H9 (cell line): ENCODE measurements at regions not wholly inside any gene's neighbourhood (a gene's known extent, or its start where the extent isn't known, plus 50 kb on each side); places are given as distances from the start of the nearest gene placed in this dataset.

Experiments used
- DNase-seq: peaks from one replicate; pipeline ENCODE4 v3.0.0-alpha.2; 2017
- H2AFZ ChIP-seq: one replicate; pipeline ENCODE4 v1.6.1; 2013; ENCODE audit warnings: mild to moderate bottlenecking, low read length, control low read depth, moderate library complexity
- H2AK5ac ChIP-seq: 2 replicates; pipeline ENCODE4 v1.6.1; 2013; ENCODE audit warnings: low read length, control low read depth, mixed read lengths; ENCODE audit not compliant: insufficient read length
- H2BK120ac ChIP-seq: one replicate; pipeline ENCODE4 v1.6.1; 2013; ENCODE audit warnings: low read depth, mild to moderate bottlenecking, low read length, control low read depth, inconsistent platforms; ENCODE audit not compliant: poor library complexity, severe bottlenecking
- H2BK12ac ChIP-seq: 2 replicates; pipeline ENCODE4 v1.6.1; 2013; ENCODE audit warnings: low read length, control low read depth, mixed read lengths, low read depth; ENCODE audit not compliant: insufficient read length
- H2BK15ac ChIP-seq: 2 replicates; pipeline ENCODE4 v1.6.1; 2013; ENCODE audit warnings: low read depth, low read length, control low read depth
- H2BK20ac ChIP-seq: one replicate; pipeline ENCODE4 v1.6.1; 2013; ENCODE audit warnings: low read depth, mild to moderate bottlenecking, low read length, control low read depth, inconsistent platforms; ENCODE audit not compliant: poor library complexity, severe bottlenecking
- H2BK5ac ChIP-seq: 2 replicates; pipeline ENCODE4 v1.6.1; 2013; ENCODE audit warnings: low read length, control low read depth, mixed read lengths; ENCODE audit not compliant: insufficient read length
- H3K14ac ChIP-seq: 2 replicates; pipeline ENCODE4 v1.6.1; 2013; ENCODE audit warnings: low read length, control low read depth; ENCODE audit not compliant: insufficient read depth
- H3K18ac ChIP-seq: 2 replicates; pipeline ENCODE4 v1.6.1; 2013; ENCODE audit warnings: low read depth, mild to moderate bottlenecking, mixed read lengths, low read length, control low read depth; ENCODE audit not compliant: insufficient read length
- H3K23ac ChIP-seq: 2 replicates; pipeline ENCODE4 v1.6.1; 2013; ENCODE audit warnings: low read length, control low read depth, mixed read lengths, low read depth; ENCODE audit not compliant: insufficient read length
- H3K23me2 ChIP-seq: 2 replicates; pipeline ENCODE4 v1.6.1; 2013; ENCODE audit warnings: low read depth, mild to moderate bottlenecking, mixed read lengths, low read length, control low read depth; ENCODE audit not compliant: insufficient read length, poor library complexity, severe bottlenecking
- H3K27ac ChIP-seq: 2 replicates; pipeline ENCODE4 v1.5.1; 2013; ENCODE audit warnings: low read length, control low read depth, mixed read lengths, low read depth; ENCODE audit not compliant: insufficient read length
- H3K27me3 ChIP-seq: 2 replicates; pipeline ENCODE4 v1.6.1; 2013; ENCODE audit warnings: low read length, control low read depth, inconsistent platforms; ENCODE audit not compliant: insufficient read depth
- H3K4ac ChIP-seq: 2 replicates; pipeline ENCODE4 v1.6.1; 2013; ENCODE audit warnings: low read depth, mild to moderate bottlenecking, control low read depth, inconsistent platforms, low read length, moderate library complexity
- H3K4me1 ChIP-seq: 2 replicates; pipeline ENCODE4 v1.6.1; 2013; ENCODE audit warnings: low read length, control low read depth, inconsistent platforms; ENCODE audit not compliant: insufficient read depth
- H3K4me2 ChIP-seq: 2 replicates; pipeline ENCODE4 v1.6.1; 2013; ENCODE audit warnings: low read length, control low read depth, mixed read lengths; ENCODE audit not compliant: insufficient read length, insufficient read depth
- H3K56ac ChIP-seq: 2 replicates; pipeline ENCODE4 v1.6.1; 2013; ENCODE audit warnings: low read depth, mild to moderate bottlenecking, mixed read lengths, low read length, control low read depth; ENCODE audit not compliant: insufficient read length
- H3K79me1 ChIP-seq: 2 replicates; pipeline ENCODE4 v1.6.1; 2013; ENCODE audit warnings: low read depth, mild to moderate bottlenecking, moderate library complexity, low read length, control low read depth, inconsistent platforms; ENCODE audit not compliant: insufficient read depth, poor library complexity, severe bottlenecking
- H3K79me2 ChIP-seq: 2 replicates; pipeline ENCODE4 v1.6.1; 2013; ENCODE audit warnings: low read length, control low read depth, inconsistent platforms; ENCODE audit not compliant: insufficient read depth
- H3K9ac ChIP-seq: 2 replicates; pipeline ENCODE4 v1.6.1; 2013; ENCODE audit warnings: low read length, control low read depth, mixed read lengths; ENCODE audit not compliant: insufficient read length; ENCODE audit errors: extremely low read depth
- H3K9me3 ChIP-seq: one replicate; pipeline ENCODE4 v1.6.1; 2013; ENCODE audit warnings: low read depth, low read length, inconsistent platforms; ENCODE audit not compliant: control insufficient read depth
- H3T11ph ChIP-seq: one replicate; pipeline ENCODE4 v1.6.1; 2013; ENCODE audit warnings: mild to moderate bottlenecking, low read length, control low read depth, inconsistent platforms
- H4K20me1 ChIP-seq: one replicate; pipeline ENCODE4 v1.6.1; 2013; ENCODE audit not compliant: control insufficient read depth, insufficient read length, insufficient read depth
- H4K5ac ChIP-seq: 2 replicates; pipeline ENCODE4 v1.6.1; 2013; ENCODE audit warnings: low read depth, mild to moderate bottlenecking, mixed read lengths, low read length, control low read depth; ENCODE audit not compliant: insufficient read length
- H4K8ac ChIP-seq: replicated peaks from 2 replicates; pipeline ENCODE4 v1.6.1; 2013; ENCODE audit warnings: low read length, control low read depth, mixed read lengths, low read depth; ENCODE audit not compliant: insufficient read length
- H4K91ac ChIP-seq: 2 replicates; pipeline ENCODE4 v1.6.1; 2013; ENCODE audit warnings: low read depth, mild to moderate bottlenecking, moderate library complexity, mixed read lengths, low read length, control low read depth; ENCODE audit not compliant: insufficient read length
- H3K27ac Mint-ChIP-seq, 3 experiments: 2 replicates in 2 of 3; 3 replicates in 1 of 3; pipeline ENCODE4 v1.8.0; 2020 to 2021; ENCODE audit warnings: mixed read lengths in 3 of 3, mild to moderate bottlenecking in 1 of 3, moderate library complexity in 1 of 3
- H3K27me3 Mint-ChIP-seq: 2 replicates; pipeline ENCODE4 v1.8.0; 2021; ENCODE audit warnings: low read depth, mild to moderate bottlenecking, moderate library complexity, mixed read lengths
- H3K36me3 Mint-ChIP-seq, 3 experiments: 2 replicates in 2 of 3; 3 replicates in 1 of 3; pipeline ENCODE4 v1.8.0; 2020 to 2021; ENCODE audit warnings: low read depth in 3 of 3, mixed read lengths in 3 of 3; ENCODE audit not compliant: insufficient read depth in 1 of 3
- H3K4me1 Mint-ChIP-seq, 2 experiments: 2 replicates each; pipeline ENCODE4 v1.8.0; 2020; ENCODE audit warnings: mixed read lengths in 2 of 2
- H3K4me3 Mint-ChIP-seq, 2 experiments: 2 replicates in 1 of 2; 3 replicates in 1 of 2; pipeline ENCODE4 v1.8.0; 2020 to 2021; ENCODE audit warnings: mild to moderate bottlenecking in 2 of 2, mixed read lengths in 2 of 2, moderate library complexity in 1 of 2
- H3K9me3 Mint-ChIP-seq, 2 experiments: 2 replicates in 1 of 2; 3 replicates in 1 of 2; pipeline ENCODE4 v1.8.0; 2020; ENCODE audit warnings: mild to moderate bottlenecking in 2 of 2, mixed read lengths in 2 of 2, moderate library complexity in 1 of 2
- CTCF ChIP-seq: fragments of 200-600 bp; sonication (generic); conservative IDR thresholded peaks from 3 replicates; pipeline ENCODE4 v1.8.0; 2021; ENCODE audit warnings: antibody characterized with exemption, mild to moderate bottlenecking

GRCh38 chr7:81081616-81082015, 162.8 kb upstream of the SEMA3C start:
- H3K4me2 ChIP-seq = no peak overlapping the region
- no peak for TF ChIP-seq CTCF
- H2BK120ac ChIP-seq = no peak overlapping the region
- no peak overlapping the region for H2BK15ac ChIP-seq
- H4K8ac ChIP-seq = no peak overlapping the region
- H2BK20ac ChIP-seq = no peak overlapping the region
- Mint-ChIP-seq H3K4me3 (no peak overlapping the region), H3K9me3 (peaks cover 6 to 7% of the 10 kb centered on the region in 2 experiments; a peak in 4 of 5 replicates), H3K36me3 (peaks cover 0 to 10% (median 9%) of the 10 kb centered on the region in 3 experiments; a peak in 5 of 7 replicates), H3K4me1 (no peaks in the 10 kb centered on the region), H3K27me3 (no peaks in the 10 kb centered on the region), H3K27ac (no peak overlapping the region)
- H4K91ac ChIP-seq = no peak overlapping the region
- H3T11ph ChIP-seq = no peak overlapping the region
- H3K23me2 ChIP-seq = no peaks in the 10 kb centered on the region
- H2BK5ac ChIP-seq = no peak overlapping the region
- H3K79me1 ChIP-seq = no peaks in the 10 kb centered on the region
- H3K56ac ChIP-seq = no peak overlapping the region
- no peaks in the 10 kb centered on the region for H3K4me1 ChIP-seq
- no peak overlapping the region for H3K18ac ChIP-seq
- no peak overlapping the region for H2AK5ac ChIP-seq
- no peak overlapping the region for H3K23ac ChIP-seq
- no peak overlapping the region for H3K9ac ChIP-seq
- H3K79me2 ChIP-seq = no peaks in the 10 kb centered on the region
- H3K27ac ChIP-seq = no peak overlapping the region
- no peak overlapping the region for H2BK12ac ChIP-seq
- no peaks in the 10 kb centered on the region for H3K27me3 ChIP-seq
- H3K14ac ChIP-seq = no peak overlapping the region
- H4K5ac ChIP-seq = no peak overlapping the region
- H3K4ac ChIP-seq = no peak overlapping the region
- no peak for DNase-seq
- H3K9me3 ChIP-seq = no peaks in the 10 kb centered on the region
- H4K20me1 ChIP-seq = no peaks in the 10 kb centered on the region
- no peak overlapping the region for H2AFZ ChIP-seq
